Panc1 (cell line): ENCODE measurements at regions not wholly inside any gene's neighbourhood (a gene's known extent, or its start where the extent isn't known, plus 50 kb on each side); places are given as distances from the start of the nearest gene placed in this dataset.

ENCODE experiments used
- ATAC-seq: fragments of 200-7000 bp; cut with Tn5 transposase; 2 replicates; pipeline ENCODE4 v1.9.1; 2020; ENCODE audit warnings: mild to moderate bottlenecking, moderate library complexity
- BruUV-seq: library from RNA; stranded (reverse); fragments of 400-500 nt; replicated peaks from 2 replicates; lab custom pipeline; 2021; lab: Mats Ljungman, UMichigan
- CTCF ChIA-PET: fragments of 300-600 bp; sonication (Branson Sonifier 250); formaldehyde crosslinking; loops from one replicate; lab custom pipeline; 2022; ENCODE audit warnings: antibody characterized with exemption; lab: Charles Lee
- POLR2A ChIA-PET: fragments of 300-600 bp; sonication (Branson Sonifier 250); formaldehyde crosslinking; loops from one replicate; lab custom pipeline; 2022; ENCODE audit warnings: antibody characterized with exemption; lab: Charles Lee
- DNase-seq: peaks from one replicate; pipeline ENCODE4 v3.0.0-alpha.2; 2010; ENCODE audit warnings: low read depth, low spot score
- H3K27ac ChIP-seq: 2 replicates; pipeline ENCODE4 v1.5.1; 2011; ENCODE audit warnings: mild to moderate bottlenecking, low read length, inconsistent platforms
- H3K27me3 ChIP-seq: fragments of 200-500 bp; sonication (Bioruptor generic); 2 replicates; pipeline ENCODE4 v1.6.0; 2014; ENCODE audit warnings: low read length, inconsistent platforms; ENCODE audit not compliant: control insufficient read depth, insufficient read depth
- H3K36me3 ChIP-seq: fragments of 200-500 bp; sonication (Bioruptor generic); 2 replicates; pipeline ENCODE4 v1.5.1; 2014; ENCODE audit warnings: inconsistent platforms, mild to moderate bottlenecking, low read length, moderate library complexity; ENCODE audit not compliant: control insufficient read depth, insufficient read depth
- H3K4me1 ChIP-seq: 2 replicates; pipeline ENCODE4 v1.5.1; 2011; ENCODE audit warnings: inconsistent platforms, mild to moderate bottlenecking, low read length, moderate library complexity; ENCODE audit not compliant: control insufficient read depth, insufficient read depth
- H3K4me3 ChIP-seq, 2 experiments: 2 replicates each; pipeline ENCODE4 v1.5.1; 2011 to 2012; ENCODE audit warnings: low read depth in 2 of 2, low read length in 2 of 2, mild to moderate bottlenecking in 2 of 2, inconsistent platforms in 1 of 2, moderate library complexity in 1 of 2
- H3K9me3 ChIP-seq: fragments of 200-500 bp; sonication (Bioruptor generic); 2 replicates; pipeline ENCODE4 v1.5.1; 2014; ENCODE audit warnings: low read depth, mild to moderate bottlenecking, inconsistent platforms, low read length, moderate library complexity; ENCODE audit not compliant: control insufficient read depth, insufficient read depth
- POLR2AphosphoS5 ChIP-seq: IDR thresholded peaks from 2 replicates; pipeline ENCODE4 v1.6.1; 2012; ENCODE audit warnings: mild to moderate bottlenecking, low read depth, low read length, moderate library complexity
- SIN3A ChIP-seq: IDR thresholded peaks from 2 replicates; pipeline ENCODE4 v1.6.1; 2012; ENCODE audit warnings: low read depth, mild to moderate bottlenecking, low read length, moderate library complexity, borderline replicate concordance; ENCODE audit not compliant: insufficient read depth
- TCF7L2 ChIP-seq: IDR thresholded peaks from 2 replicates; pipeline ENCODE4 v1.6.1; 2011; ENCODE audit warnings: mild to moderate bottlenecking, low read depth, low read length, inconsistent platforms
- in situ Hi-C: cut with HindIII; loops from 2 replicates; pipeline ENCODE4 v1.10.0; 2016; ENCODE audit warnings: low sequenced_read_pairs, low pct_unique_long_range_greater_than_20kb
- intact Hi-C: fragments of 100-400 bp; cut with micrococcal nuclease; formaldehyde crosslinking; loops from one replicate; pipeline ENCODE4 v1.10.0; 2022; ENCODE audit not compliant: unreplicated experiment
- TF ChIP-seq, protein P1 (sequence below), 2 experiments: IDR thresholded peaks; 2 replicates each; pipeline ENCODE4 v1.6.1; 2011 to 2012; ENCODE audit warnings: low read depth in 2 of 2, control low read depth in 1 of 2, low read length in 1 of 2, mild to moderate bottlenecking in 1 of 2, moderate library complexity in 1 of 2; ENCODE audit not compliant: insufficient read depth in 1 of 2
- TF ChIP-seq, protein P2 (sequence below): fragments of 450-650 bp; IDR thresholded peaks from 2 replicates; pipeline ENCODE4 v1.5.1; 2017; ENCODE audit warnings: mild to moderate bottlenecking

DNA sequence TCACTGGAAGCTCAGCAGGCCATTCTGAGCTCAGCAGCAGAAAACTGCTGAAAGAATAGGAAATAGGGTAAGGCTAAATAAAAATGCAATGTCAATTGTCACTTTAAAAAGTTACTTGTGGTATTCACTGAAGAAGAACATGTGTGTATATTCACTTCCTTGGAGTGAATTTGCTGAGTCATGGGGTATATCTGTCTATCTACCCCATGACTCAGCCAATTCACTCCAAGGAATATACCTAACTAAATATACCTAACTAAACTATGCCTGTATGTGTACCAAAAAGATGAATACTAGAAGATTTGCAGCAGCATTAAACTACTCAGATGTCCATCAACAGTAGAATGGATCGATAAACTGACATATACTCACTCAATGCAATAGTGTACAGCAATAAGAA lies 69.5 kb upstream of the KCNAB1 start:
- Histone ChIP-seq H3K27me3 (no peaks in the 10 kb centered on the region), H3K4me3 (no peak overlapping the region), H3K36me3 (no peaks in the 10 kb centered on the region), H3K9me3 (no peaks in the 10 kb centered on the region), H3K27ac (no peak overlapping the region), H3K4me1 (no peaks in the 10 kb centered on the region)
- BruUV-seq, result no TSS peak
- ATAC-seq (no peak), DNase-seq (no peak)
- POLR2A ChIA-PET, result no interaction called here
- TF ChIP-seq POLR2AphosphoS5 (no peak), SIN3A (no peak), TCF7L2 (no peak)
- TF ChIP-seq, protein P1, sequence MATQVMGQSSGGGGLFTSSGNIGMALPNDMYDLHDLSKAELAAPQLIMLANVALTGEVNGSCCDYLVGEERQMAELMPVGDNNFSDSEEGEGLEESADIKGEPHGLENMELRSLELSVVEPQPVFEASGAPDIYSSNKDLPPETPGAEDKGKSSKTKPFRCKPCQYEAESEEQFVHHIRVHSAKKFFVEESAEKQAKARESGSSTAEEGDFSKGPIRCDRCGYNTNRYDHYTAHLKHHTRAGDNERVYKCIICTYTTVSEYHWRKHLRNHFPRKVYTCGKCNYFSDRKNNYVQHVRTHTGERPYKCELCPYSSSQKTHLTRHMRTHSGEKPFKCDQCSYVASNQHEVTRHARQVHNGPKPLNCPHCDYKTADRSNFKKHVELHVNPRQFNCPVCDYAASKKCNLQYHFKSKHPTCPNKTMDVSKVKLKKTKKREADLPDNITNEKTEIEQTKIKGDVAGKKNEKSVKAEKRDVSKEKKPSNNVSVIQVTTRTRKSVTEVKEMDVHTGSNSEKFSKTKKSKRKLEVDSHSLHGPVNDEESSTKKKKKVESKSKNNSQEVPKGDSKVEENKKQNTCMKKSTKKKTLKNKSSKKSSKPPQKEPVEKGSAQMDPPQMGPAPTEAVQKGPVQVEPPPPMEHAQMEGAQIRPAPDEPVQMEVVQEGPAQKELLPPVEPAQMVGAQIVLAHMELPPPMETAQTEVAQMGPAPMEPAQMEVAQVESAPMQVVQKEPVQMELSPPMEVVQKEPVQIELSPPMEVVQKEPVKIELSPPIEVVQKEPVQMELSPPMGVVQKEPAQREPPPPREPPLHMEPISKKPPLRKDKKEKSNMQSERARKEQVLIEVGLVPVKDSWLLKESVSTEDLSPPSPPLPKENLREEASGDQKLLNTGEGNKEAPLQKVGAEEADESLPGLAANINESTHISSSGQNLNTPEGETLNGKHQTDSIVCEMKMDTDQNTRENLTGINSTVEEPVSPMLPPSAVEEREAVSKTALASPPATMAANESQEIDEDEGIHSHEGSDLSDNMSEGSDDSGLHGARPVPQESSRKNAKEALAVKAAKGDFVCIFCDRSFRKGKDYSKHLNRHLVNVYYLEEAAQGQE (IDR thresholded peaks at IDR 0.05; ENCODE audit: insufficient read depth in 1 of 2, low read depth in 2 of 2, low read length in 1 of 2), result no peak
- TF ChIP-seq, protein P2, sequence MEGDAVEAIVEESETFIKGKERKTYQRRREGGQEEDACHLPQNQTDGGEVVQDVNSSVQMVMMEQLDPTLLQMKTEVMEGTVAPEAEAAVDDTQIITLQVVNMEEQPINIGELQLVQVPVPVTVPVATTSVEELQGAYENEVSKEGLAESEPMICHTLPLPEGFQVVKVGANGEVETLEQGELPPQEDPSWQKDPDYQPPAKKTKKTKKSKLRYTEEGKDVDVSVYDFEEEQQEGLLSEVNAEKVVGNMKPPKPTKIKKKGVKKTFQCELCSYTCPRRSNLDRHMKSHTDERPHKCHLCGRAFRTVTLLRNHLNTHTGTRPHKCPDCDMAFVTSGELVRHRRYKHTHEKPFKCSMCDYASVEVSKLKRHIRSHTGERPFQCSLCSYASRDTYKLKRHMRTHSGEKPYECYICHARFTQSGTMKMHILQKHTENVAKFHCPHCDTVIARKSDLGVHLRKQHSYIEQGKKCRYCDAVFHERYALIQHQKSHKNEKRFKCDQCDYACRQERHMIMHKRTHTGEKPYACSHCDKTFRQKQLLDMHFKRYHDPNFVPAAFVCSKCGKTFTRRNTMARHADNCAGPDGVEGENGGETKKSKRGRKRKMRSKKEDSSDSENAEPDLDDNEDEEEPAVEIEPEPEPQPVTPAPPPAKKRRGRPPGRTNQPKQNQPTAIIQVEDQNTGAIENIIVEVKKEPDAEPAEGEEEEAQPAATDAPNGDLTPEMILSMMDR, result no peak
- intact Hi-C loops, result no loop called here
- CTCF ChIA-PET, result no interaction called here
- in situ Hi-C loops, result no loop called here

DNA sequence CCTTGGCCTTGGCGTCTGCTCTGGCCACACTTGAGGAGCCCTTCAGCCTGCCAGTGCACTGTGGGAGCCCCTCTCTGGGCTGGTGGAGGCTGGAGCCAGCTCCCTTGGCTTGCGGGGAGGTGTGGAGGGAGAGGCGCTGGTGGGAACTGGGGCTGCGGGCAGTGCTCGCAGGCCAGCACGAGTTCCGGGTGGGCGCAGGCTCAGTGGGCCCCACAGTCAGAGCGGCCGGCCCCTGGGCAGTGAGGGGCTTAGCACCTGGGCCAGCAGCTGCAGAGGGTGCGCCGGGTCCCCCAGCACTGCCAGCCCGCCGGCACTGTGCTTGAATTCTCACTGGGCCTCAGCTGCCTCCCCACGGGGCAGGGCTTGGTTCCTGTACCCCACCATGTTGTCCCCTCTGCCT lies 68.7 kb upstream of the KCNAB1 start:
- Histone ChIP-seq H3K27ac (no peak overlapping the region), H3K27me3 (no peaks in the 10 kb centered on the region), H3K9me3 (no peaks in the 10 kb centered on the region), H3K4me3 (no peak overlapping the region), H3K36me3 (no peaks in the 10 kb centered on the region), H3K4me1 (no peaks in the 10 kb centered on the region)
- intact Hi-C loops, result no loop called here
- BruUV-seq, result no TSS peak
- in situ Hi-C loops, result no loop called here
- ChIA-PET POLR2A (no interaction called here), CTCF (no interaction called here)
- ATAC-seq, result no peak
- no peak for DNase-seq
- TF ChIP-seq SIN3A (no peak), TCF7L2 (no peak), POLR2AphosphoS5 (no peak)
- TF ChIP-seq, protein P1 (IDR thresholded peaks at IDR 0.05; ENCODE audit: insufficient read depth in 1 of 2, low read depth in 2 of 2, low read length in 1 of 2), result no peak
- TF ChIP-seq, protein P2, result no peak
